RWPE1 (cell line): ENCODE measurements at regions not wholly inside any gene's neighbourhood (a gene's known extent, or its start where the extent isn't known, plus 50 kb on each side); places are given as distances from the start of the nearest gene placed in this dataset.

ENCODE experiments used
- CTCF ChIA-PET: fragments of 350-600 bp; sonication (Branson Sonifier 250); formaldehyde crosslinking; extraction: SDS; loops from one replicate; lab custom pipeline; 2021; lab: Yijun Ruan, JAX
- POLR2A ChIA-PET: fragments of 400-600 bp; formaldehyde crosslinking; extraction: SDS; loops from one replicate; lab custom pipeline; 2020; ENCODE audit warnings: antibody characterized with exemption; ENCODE audit not compliant: low non-redundant PET; lab: Yijun Ruan, JAX
- DNase-seq: peaks from one replicate; pipeline ENCODE4 v3.0.0; 2012; ENCODE audit warnings: low spot score
- H3K27ac ChIP-seq: fragments of 450-650 bp; 2 replicates; pipeline ENCODE4 v1.5.1; 2017
- TF ChIP-seq, protein P1 (sequence below): fragments of 450-650 bp; conservative IDR thresholded peaks from 2 replicates; pipeline ENCODE4 v1.5.1; 2017; ENCODE audit warnings: low read depth, mild to moderate bottlenecking

DNA sequence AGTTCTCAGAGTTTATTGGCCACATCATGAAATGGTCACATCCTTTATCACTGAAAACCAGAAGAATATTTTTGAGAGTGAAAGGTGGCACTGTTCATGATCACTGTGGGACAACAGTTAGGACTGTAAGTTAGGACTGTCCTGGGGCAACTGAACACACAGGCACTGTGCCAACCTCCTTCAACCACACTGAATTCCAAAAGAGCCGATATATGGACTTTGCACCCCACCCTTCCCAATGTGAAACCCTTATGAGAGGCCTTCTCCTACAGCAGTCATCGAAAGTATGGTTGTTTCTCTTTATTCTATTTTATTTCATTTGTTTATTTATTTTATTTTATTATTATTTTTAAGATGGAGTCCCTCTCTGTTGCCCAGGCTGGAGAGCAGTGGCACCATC lies 353.5 kb downstream of the TOX3 start:
- CTCF ChIA-PET, result no interaction called here
- POLR2A ChIA-PET, result no interaction called here

DNA sequence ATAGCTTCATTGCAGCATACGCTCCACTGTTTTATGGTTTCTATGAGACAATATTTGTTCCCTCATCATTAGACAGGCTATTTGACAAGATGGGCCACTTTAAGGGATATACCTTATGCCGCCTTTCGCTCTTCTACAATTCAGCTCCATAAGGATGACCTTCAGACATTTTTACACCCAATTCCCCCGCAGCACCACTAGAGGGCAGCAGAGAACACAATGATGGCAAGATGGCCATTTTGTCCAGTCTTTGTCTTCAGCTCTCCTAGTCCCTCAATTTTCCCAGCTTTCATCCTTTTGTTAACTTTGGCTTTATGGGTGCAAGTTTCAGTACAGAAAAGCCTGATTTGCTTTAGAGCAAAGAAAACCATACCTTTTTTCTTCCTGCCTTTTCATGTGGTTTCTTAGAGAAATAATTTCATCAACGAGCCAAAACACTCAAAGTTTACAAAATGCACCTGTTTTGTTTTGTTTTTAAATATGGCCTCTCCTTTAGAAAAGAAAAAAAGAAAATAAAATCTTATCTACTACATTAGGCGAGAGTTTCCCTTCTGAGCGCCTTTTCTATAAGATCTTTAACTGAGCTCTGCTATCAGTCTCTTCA lies 355.3 kb downstream of the TOX3 start:
- POLR2A ChIA-PET, result no interaction called here
- H3K27ac ChIP-seq, result no peak overlapping the region
- TF ChIP-seq, protein P1, sequence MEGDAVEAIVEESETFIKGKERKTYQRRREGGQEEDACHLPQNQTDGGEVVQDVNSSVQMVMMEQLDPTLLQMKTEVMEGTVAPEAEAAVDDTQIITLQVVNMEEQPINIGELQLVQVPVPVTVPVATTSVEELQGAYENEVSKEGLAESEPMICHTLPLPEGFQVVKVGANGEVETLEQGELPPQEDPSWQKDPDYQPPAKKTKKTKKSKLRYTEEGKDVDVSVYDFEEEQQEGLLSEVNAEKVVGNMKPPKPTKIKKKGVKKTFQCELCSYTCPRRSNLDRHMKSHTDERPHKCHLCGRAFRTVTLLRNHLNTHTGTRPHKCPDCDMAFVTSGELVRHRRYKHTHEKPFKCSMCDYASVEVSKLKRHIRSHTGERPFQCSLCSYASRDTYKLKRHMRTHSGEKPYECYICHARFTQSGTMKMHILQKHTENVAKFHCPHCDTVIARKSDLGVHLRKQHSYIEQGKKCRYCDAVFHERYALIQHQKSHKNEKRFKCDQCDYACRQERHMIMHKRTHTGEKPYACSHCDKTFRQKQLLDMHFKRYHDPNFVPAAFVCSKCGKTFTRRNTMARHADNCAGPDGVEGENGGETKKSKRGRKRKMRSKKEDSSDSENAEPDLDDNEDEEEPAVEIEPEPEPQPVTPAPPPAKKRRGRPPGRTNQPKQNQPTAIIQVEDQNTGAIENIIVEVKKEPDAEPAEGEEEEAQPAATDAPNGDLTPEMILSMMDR, result peak; percentile 92
- peak; percentile 64 for DNase-seq
- CTCF ChIA-PET, result interaction anchor here (0.6 to 2.4 kb wide), 25 partner anchors 9 to 830 kb away, joined by 3 to 36 read pairs (median 4); no protein-coding TSS in a partner anchor

More for the DNA sequence above, 353.5 kb downstream of the TOX3 start:
- TF ChIP-seq, protein P1, result no peak
- no peak overlapping the region for H3K27ac ChIP-seq
- DNase-seq, result no peak

DNA sequence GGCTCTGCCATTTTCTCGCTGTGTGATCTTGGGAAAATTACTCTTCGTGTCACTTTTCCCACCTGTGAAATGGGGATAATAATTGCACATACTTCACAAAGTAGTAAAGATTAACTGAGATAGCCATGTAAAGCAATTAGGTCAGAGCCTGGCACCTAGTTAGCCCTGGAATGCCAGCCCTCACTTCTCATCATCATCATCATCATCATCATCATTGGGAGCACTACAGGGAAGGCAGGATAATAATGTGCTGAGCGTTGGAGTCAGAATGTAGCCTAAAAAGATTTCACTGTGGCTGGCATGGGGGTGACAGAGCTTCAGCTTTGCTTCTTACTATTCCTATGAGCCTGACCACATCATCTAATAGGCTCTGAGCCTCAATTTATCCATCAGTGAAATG lies 362.6 kb downstream of the TOX3 start:
- H3K27ac ChIP-seq, result no peak overlapping the region
- DNase-seq, result no peak
- ChIA-PET CTCF (no interaction called here), POLR2A (no interaction called here)
- TF ChIP-seq, protein P1, result no peak

DNA sequence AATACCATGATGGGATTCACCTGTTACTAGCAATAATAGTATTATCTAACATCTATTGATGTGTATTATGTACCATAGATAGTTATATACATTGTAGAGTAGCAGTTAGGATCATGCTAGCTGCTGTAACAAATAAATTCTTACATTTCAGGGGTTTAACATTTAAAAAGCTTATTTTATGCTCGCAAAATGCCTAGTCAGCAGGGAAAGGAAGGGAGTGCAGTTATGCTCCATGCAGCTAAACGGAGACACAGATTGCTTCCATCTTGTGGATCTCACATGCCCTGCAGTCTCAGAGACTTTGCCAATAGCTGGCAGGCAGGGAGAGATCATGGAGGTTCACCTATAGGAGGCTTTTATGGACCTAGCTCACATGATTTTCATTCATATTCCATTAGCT lies 364.1 kb downstream of the TOX3 start:
- H3K27ac ChIP-seq, result no peak overlapping the region
- ChIA-PET CTCF (interaction anchor here (0.7 to 1.5 kb wide), 3 partner anchors 9 to 765 kb away, joined by 3 to 6 read pairs (median 4); no protein-coding TSS in a partner anchor), POLR2A (no interaction called here)
- no peak for DNase-seq
- TF ChIP-seq, protein P1, result no peak

DNA sequence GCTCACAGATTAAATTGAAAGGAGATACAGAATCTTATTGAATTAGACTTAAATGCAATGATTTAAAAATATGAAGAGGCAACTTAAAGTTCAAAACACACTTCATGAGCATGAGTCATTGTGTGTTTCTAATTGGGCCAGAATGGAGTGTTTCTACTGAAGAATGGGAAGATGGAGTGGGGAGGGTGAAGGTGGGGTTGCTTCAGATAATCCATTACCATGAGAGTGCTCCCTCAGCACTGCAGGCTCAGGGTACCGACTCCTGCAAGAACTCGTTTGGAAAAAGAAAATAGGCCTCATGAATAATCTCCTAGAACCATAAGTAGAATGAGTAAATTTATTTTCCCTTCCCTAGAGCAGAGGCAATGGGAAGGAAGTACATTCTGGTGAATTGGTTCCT lies 372.8 kb downstream of the TOX3 start:
- POLR2A ChIA-PET, result no interaction called here
- no peak overlapping the region for H3K27ac ChIP-seq
- no peak for DNase-seq
- CTCF ChIA-PET, result no interaction called here
- TF ChIP-seq, protein P1, result no peak

DNA sequence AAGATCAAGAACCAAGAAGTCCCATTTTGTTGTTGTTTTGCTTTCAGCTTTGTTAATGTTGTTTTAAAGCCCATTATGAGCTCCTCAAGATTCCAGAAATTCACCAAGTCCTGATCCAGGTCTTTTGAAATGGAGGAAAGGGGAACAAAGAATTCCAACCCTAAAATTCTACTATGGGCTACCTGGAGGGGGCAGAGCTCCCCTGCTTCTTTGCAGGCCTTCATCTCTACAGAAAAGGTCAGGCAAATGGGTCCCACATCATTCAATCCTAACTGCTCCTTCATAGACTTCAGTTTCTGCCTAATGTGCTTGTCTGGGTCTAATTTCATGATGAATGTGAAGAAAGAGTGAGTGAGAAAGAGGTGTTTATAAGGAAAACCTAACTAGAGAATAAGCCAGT lies 375.5 kb downstream of the TOX3 start:
- TF ChIP-seq, protein P1, result no peak
- CTCF ChIA-PET, result interaction anchor here (1.0 to 1.3 kb wide), 2 partner anchors 20 to 741 kb away, joined by 4 read pairs; no protein-coding TSS in a partner anchor
- DNase-seq, result no peak
- POLR2A ChIA-PET, result no interaction called here
- H3K27ac ChIP-seq, result no peak overlapping the region
